ENCODE measurements at regions not wholly inside any gene's neighbourhood (a gene's known extent, or its start where the extent isn't known, plus 50 kb on each side); places are given as distances from the start of the nearest gene placed in this dataset.

- Histone ChIP-seq H3K36me3 (no peaks in the 10 kb centered on the region), H3K27ac (no peak overlapping the region), H3K4me3 (no peak overlapping the region), H3K9me3 (peaks cover 0 to 29% (median 0%) of the 10 kb centered on the region in 3 donors), H3K4me1 (no peaks in the 10 kb centered on the region), H3K27me3 (peaks cover 75% of the 10 kb centered on the region)
- no peak for ATAC-seq
- 20 to 28% methylated on average over 1 to 15 of the region's 16 CpGs for WGBS, 2 donors (ENCODE audit: low coverage in 1 of 2)
- TF ChIP-seq EP300 (IDR thresholded peaks at IDR 0.05), result no peak
- TF ChIP-seq CTCF (IDR thresholded peaks at IDR 0.05), result no peak
- TF ChIP-seq POLR2A (IDR thresholded peaks at IDR 0.05), result no peak
- no peak for TF ChIP-seq POLR2AphosphoS5 (IDR thresholded peaks at IDR 0.05)
These were observed 127.5 kb upstream of the C1orf174 start for GRCh38 chr1:4027492-4028138.

- peaks cover 75% of the 10 kb centered on the region for H3K27me3 ChIP-seq
- TF ChIP-seq CTCF (IDR thresholded peaks at IDR 0.05) (no peak), EP300 (IDR thresholded peaks at IDR 0.05) (no peak), POLR2A (IDR thresholded peaks at IDR 0.05) (no peak), POLR2AphosphoS5 (IDR thresholded peaks at IDR 0.05) (no peak)
- no peaks in the 10 kb centered on the region for H3K36me3 ChIP-seq
- no peak overlapping the region for H3K4me3 ChIP-seq
- H3K4me1 ChIP-seq, result no peaks in the 10 kb centered on the region
- H3K9me3 ChIP-seq, result peaks cover 0 to 29% (median 0%) of the 10 kb centered on the region in 3 donors
- no peak overlapping the region for H3K27ac ChIP-seq
- WGBS, 2 donors (ENCODE audit: low coverage in 1 of 2), result 83 to 90% methylated on average over 4 to 5 of the region's 6 CpGs
- ATAC-seq, result no peak
These were observed 128.0 kb upstream of the C1orf174 start for GRCh38 chr1:4028139-4028501.

DNA sequence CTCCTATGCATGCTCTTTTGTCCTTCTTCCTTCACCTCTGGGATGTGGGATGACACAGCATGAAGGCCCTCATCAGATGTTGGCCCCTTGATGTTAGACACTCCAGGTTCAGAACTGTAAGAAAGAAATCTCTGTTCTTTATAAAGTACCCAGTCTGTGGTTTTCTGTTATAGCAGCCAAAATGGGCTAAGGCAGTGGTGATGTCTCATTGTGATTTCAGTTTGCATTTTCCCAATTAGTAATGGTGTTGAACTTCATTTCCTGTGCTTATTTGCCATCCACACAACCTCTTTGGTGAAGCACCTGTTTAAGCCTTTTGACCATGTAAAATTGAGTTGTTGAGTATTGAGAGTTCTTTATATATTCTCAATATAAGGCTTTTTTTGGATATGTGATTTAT lies 129.3 kb upstream of the C1orf174 start:
- H3K9me3 ChIP-seq, result peaks cover 0 to 25% (median 0%) of the 10 kb centered on the region in 3 donors
- TF ChIP-seq POLR2AphosphoS5 (IDR thresholded peaks at IDR 0.05) (no peak), CTCF (IDR thresholded peaks at IDR 0.05) (no peak), POLR2A (IDR thresholded peaks at IDR 0.05) (no peak), EP300 (IDR thresholded peaks at IDR 0.05) (no peak)
- peaks cover 76% of the 10 kb centered on the region for H3K27me3 ChIP-seq
- no peak overlapping the region for H3K4me3 ChIP-seq
- no peak overlapping the region for H3K27ac ChIP-seq
- no peaks in the 10 kb centered on the region for H3K36me3 ChIP-seq
- no peak for ATAC-seq
- no peaks in the 10 kb centered on the region for H3K4me1 ChIP-seq

DNA sequence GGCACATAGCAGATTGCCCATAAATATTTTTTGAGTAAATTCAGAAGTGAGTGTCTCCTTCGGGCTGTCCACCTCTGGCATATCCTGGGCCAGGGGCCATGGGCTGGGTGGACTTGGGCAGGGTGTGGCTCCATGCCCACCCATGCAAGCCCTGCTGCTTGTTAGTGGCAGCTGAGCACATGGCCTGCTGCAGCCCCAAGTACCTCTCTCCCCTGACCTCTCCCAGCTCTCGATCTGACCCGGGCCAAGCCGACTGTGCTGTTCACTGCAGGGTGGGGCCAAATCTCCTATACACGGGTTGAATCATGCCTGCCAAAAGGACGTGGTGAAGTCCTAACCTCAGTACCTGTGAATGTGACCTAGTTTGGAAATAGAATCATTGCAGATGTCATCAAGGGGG lies 132.5 kb upstream of the C1orf174 start:
- H3K27me3 ChIP-seq, result peaks cover 57% of the 10 kb centered on the region
- H3K9me3 ChIP-seq, result peaks cover 0 to 23% (median 0%) of the 10 kb centered on the region in 3 donors
- TF ChIP-seq EP300 (IDR thresholded peaks at IDR 0.05) (no peak), CTCF (IDR thresholded peaks at IDR 0.05) (no peak)
- 51% methylated on average over 6 of the region's 6 CpGs; no CpG with 5 or more reads in 1 of the 2 donors for WGBS, 2 donors (ENCODE audit: low coverage in 1 of 2)
- ATAC-seq, result no peak
- no peaks in the 10 kb centered on the region for H3K4me1 ChIP-seq
- H3K36me3 ChIP-seq, result no peaks in the 10 kb centered on the region
- no peak overlapping the region for H3K4me3 ChIP-seq
- no peak overlapping the region for H3K27ac ChIP-seq

GRCh38 chr1:4033129-4033676 lies 133.1 kb upstream of the C1orf174 start:
- WGBS, 2 donors (ENCODE audit: low coverage in 1 of 2), result 19 to 49% methylated on average over 3 to 11 of the region's 14 CpGs
- H3K9me3 ChIP-seq, result peaks cover 0 to 23% (median 0%) of the 10 kb centered on the region in 3 donors
- H3K27ac ChIP-seq, result no peak overlapping the region
- ATAC-seq, result no peak
- H3K4me1 ChIP-seq, result no peaks in the 10 kb centered on the region
- H3K27me3 ChIP-seq, result peaks cover 52% of the 10 kb centered on the region
- H3K4me3 ChIP-seq, result no peak overlapping the region
- H3K36me3 ChIP-seq, result no peaks in the 10 kb centered on the region
- TF ChIP-seq POLR2AphosphoS5 (IDR thresholded peaks at IDR 0.05), result no peak
